GM19372 (cell line): ENCODE measurements at regions not wholly inside any gene's neighbourhood (a gene's known extent, or its start where the extent isn't known, plus 50 kb on each side); places are given as distances from the start of the nearest gene placed in this dataset.
"Not testable (repeated sequence)": the region's sequence is repeated elsewhere in the genome, so short reads cannot be mapped to it uniquely, and the experiment has no call there.

Experiments used
- ATAC-seq: cut with Tn5 transposase; IDR thresholded peaks from one replicate; pipeline ENCODE4 v1.9.1; 2021; ENCODE audit warnings: mild to moderate bottlenecking, low read depth, moderate library complexity; ENCODE audit not compliant: unreplicated experiment

GRCh38 chr9:129441852-129442251, 179.0 kb downstream of the C9orf50 start:
- ATAC-seq, result no peak

GRCh38 chr9:129440435-129441186, 180.3 kb downstream of the C9orf50 start:
- no peak for ATAC-seq

GRCh38 chr9:129439242-129439641, 181.7 kb downstream of the C9orf50 start:
- ATAC-seq, result no peak

GRCh38 chr9:129437626-129438323, 183.1 kb downstream of the C9orf50 start:
- no peak for ATAC-seq

GRCh38 chr9:129436751-129437625, 183.9 kb downstream of the C9orf50 start:
- no peak for ATAC-seq

GRCh38 chr9:129435988-129436717, 184.7 kb downstream of the C9orf50 start:
- no peak for ATAC-seq

GRCh38 chr9:129435291-129435690, 185.6 kb downstream of the C9orf50 start:
- ATAC-seq, result no peak

- no peak for ATAC-seq
Observed at GRCh38 chr9:129434187-129434586, 186.7 kb downstream of the C9orf50 start.

- no peak for ATAC-seq
Observed at GRCh38 chr9:129432297-129433154, 188.4 kb downstream of the C9orf50 start.

- no peak for ATAC-seq
Observed at GRCh38 chr9:129430940-129431643, 189.8 kb downstream of the C9orf50 start.

- ATAC-seq, result no peak
Observed at GRCh38 chr9:129428864-129429577, 191.9 kb downstream of the C9orf50 start.

- ATAC-seq, result no peak
Observed at GRCh38 chr9:129427149-129427548, 193.8 kb downstream of the C9orf50 start.

- not testable (repeated sequence) for ATAC-seq
Observed at GRCh38 chr9:129423755-129424154, 197.1 kb downstream of the C9orf50 start.

- no peak for ATAC-seq
Observed at GRCh38 chr9:129423216-129423615, 197.7 kb downstream of the C9orf50 start.

- ATAC-seq, result no peak
Observed at GRCh38 chr9:129422843-129423192, 198.1 kb downstream of the C9orf50 start.

GRCh38 chr9:129422032-129422842, 198.7 kb downstream of the C9orf50 start:
- no peak for ATAC-seq

GRCh38 chr9:129421371-129421770, 199.5 kb downstream of the C9orf50 start:
- no peak for ATAC-seq
